Liver (tissue), 3 donors: ENCODE measurements at regions not wholly inside any gene's neighbourhood (a gene's known extent, or its start where the extent isn't known, plus 50 kb on each side); places are given as distances from the start of the nearest gene placed in this dataset.
"Not testable (repeated sequence)": the region's sequence is repeated elsewhere in the genome, so short reads cannot be mapped to it uniquely, and the experiment has no call there.

ENCODE experiments used
- ATF3 ChIP-seq: IDR thresholded peaks from 2 replicates; pipeline ENCODE4 v1.6.1; 2016; ENCODE audit warnings: antibody characterized with exemption
- CTCF ChIP-seq: fragments of 150-350 bp; IDR thresholded peaks from 2 replicates; pipeline ENCODE4 v1.5.1; 2017; ENCODE audit warnings: improper control_type of control experiment, low read depth, low read length; ENCODE audit not compliant: missing input control
- EGR1 ChIP-seq, 2 donors: IDR thresholded peaks; 2 replicates each; pipeline ENCODE4 v1.6.1; 2016 to 2018; ENCODE audit warnings: antibody characterized with exemption in 2 of 2, low read depth in 2 of 2
- HNF4A ChIP-seq, 2 donors: conservative IDR thresholded peaks; 2 replicates each; pipeline ENCODE4 v1.6.1; 2016; ENCODE audit warnings: antibody characterized with exemption in 2 of 2, mild to moderate bottlenecking in 2 of 2
- JUND ChIP-seq, 2 donors: IDR thresholded peaks; 2 replicates each; pipeline ENCODE4 v1.6.1; 2016; ENCODE audit warnings: antibody characterized with exemption in 2 of 2
- MAX ChIP-seq: IDR thresholded peaks from 2 replicates; pipeline ENCODE4 v1.6.1; 2016; ENCODE audit warnings: antibody characterized with exemption
- NR2F2 ChIP-seq: IDR thresholded peaks from 2 replicates; pipeline ENCODE4 v1.6.1; 2016; ENCODE audit warnings: antibody characterized with exemption
- RAD21 ChIP-seq, 2 donors: IDR thresholded peaks; 2 replicates each; pipeline ENCODE4 v1.6.1; 2016; ENCODE audit warnings: antibody characterized with exemption in 2 of 2, mild to moderate bottlenecking in 2 of 2
- REST ChIP-seq: IDR thresholded peaks from 2 replicates; pipeline ENCODE4 v1.6.1; 2016; ENCODE audit warnings: antibody characterized with exemption, mild to moderate bottlenecking
- RXRA ChIP-seq, 2 donors: IDR thresholded peaks; 2 replicates each; pipeline ENCODE4 v1.6.1; 2017 to 2018; ENCODE audit warnings: antibody characterized with exemption in 2 of 2, mild to moderate bottlenecking in 1 of 2
- TAF1 ChIP-seq: conservative IDR thresholded peaks from 2 replicates; pipeline ENCODE4 v1.6.1; 2016; ENCODE audit warnings: antibody characterized with exemption, mild to moderate bottlenecking
- YY1 ChIP-seq: IDR thresholded peaks from 2 replicates; pipeline ENCODE4 v1.6.1; 2016; ENCODE audit warnings: antibody characterized with exemption, mild to moderate bottlenecking
- ZBTB33 ChIP-seq: IDR thresholded peaks from 2 replicates; pipeline ENCODE4 v1.6.1; 2016; ENCODE audit warnings: antibody characterized with exemption
- donor health status: healthy.
- donor health status: healthy.

- TF ChIP-seq CTCF; ATF3; MAX; TAF1; RXRA (IDR thresholded peaks at IDR 0.05); HNF4A (conservative IDR thresholded peaks at IDR 0.05); JUND (IDR thresholded peaks at IDR 0.05); EGR1 (IDR thresholded peaks at IDR 0.05; ENCODE audit: low read depth in 2 of 2); ZBTB33; YY1; REST; RAD21 (IDR thresholded peaks at IDR 0.05); NR2F2: not testable (repeated sequence)
These were observed 105.0 kb upstream of the ZNF516 start for GRCh38 chr18:76600076-76600475.
